ENCODE measurements at regions not wholly inside any gene's neighbourhood (a gene's known extent, or its start where the extent isn't known, plus 50 kb on each side); places are given as distances from the start of the nearest gene placed in this dataset.
"Not testable (repeated sequence)": the region's sequence is repeated elsewhere in the genome, so short reads cannot be mapped to it uniquely, and the experiment has no call there.

GRCh38 chr12:45490232-45490881, 239.1 kb upstream of the ARID2 start:
- DNase-seq = no peak

GRCh38 chr12:45494279-45494678, 235.2 kb upstream of the ARID2 start:
- DNase-seq = no peak

DNA sequence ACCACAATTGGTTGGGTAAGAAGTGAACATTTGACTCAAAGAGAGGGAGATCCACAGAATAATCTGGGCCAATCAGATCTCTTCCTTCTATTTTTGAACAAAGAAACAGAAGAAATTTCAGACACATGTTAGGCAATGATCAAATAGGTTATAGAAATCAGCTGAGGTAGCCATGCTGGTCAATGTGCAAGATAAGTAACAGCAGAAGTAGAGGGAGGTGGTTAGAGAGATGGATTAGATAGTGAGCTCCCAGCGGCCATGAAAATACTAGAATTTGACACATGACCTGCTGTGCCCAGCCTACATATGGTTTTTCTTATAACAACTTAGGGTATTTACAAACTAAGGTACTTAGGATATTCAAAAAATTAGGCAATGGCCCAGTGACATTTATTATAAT, 230.9 kb upstream of the ARID2 start:
- DNase-seq = no peak

DNA sequence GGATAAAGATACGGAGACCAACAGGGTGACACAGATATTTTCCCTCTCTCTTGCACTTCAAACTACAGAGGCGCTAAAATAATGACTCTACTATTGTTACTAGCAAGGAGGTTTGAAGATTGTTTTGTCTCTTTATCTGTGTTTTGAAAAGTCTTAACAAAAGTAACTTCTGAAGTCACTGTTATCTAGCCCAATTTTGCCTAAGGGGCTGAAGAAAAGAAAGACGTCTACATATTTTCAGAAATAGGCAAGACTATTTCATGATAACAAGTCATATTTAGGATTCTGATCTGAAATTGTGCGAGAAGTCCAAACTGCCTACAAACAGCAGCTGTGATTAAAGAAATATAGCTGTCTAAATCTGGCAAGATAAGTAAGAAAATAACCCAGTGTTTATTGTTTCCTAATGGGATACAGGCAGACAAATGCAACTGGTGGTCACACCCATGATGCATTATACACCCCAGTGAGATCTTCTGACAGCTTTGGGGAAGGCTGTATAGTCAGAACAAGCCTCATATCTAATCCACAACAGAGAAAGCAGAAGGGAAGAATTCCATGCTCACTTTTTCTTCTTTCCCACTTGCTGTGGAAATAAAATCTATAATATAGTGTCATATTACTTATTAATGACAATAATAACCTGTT, 226.9 kb upstream of the ARID2 start:
- DNase-seq = no peak

DNA sequence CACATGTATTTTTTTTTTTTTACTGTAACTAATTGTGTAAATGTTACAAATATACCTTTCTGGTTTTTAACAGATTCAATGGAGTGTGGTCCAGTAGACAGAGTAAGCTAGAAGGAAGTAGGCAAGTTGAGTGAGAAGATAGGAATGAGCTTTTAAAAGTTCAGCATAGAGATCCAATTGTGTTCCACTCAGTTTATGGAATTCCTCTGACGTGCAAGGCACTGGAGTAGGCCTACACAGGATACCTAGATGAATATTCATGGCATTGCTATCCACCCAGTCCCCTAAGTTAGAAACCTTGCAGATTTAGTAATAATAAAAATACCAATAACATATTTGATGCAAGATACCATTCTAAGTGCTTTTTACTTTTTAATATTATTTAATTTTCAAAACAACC, 225.6 kb upstream of the ARID2 start:
- no peak for DNase-seq

GRCh38 chr12:45504316-45505010, 225.0 kb upstream of the ARID2 start:
- no peak for DNase-seq

DNA sequence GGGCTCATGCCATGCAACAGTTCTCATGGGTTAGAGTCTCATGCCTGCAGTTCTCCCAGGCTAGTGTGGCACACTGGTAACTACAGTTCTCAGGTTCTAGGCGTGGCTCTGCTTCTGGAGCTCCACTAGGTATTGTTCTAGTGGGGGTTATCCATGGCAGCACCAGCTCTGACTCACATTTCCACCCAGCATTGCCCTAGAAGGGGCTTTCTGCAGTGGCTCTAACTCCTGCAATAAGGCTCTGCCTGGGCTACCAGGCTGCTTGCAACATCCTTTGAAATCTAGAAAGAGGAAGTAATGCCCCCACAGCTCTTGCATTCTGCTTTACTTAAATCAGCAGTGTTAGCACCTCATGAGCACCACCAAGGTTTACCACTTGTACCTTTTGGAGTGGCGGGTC, 220.3 kb upstream of the ARID2 start:
- no peak for DNase-seq

DNA sequence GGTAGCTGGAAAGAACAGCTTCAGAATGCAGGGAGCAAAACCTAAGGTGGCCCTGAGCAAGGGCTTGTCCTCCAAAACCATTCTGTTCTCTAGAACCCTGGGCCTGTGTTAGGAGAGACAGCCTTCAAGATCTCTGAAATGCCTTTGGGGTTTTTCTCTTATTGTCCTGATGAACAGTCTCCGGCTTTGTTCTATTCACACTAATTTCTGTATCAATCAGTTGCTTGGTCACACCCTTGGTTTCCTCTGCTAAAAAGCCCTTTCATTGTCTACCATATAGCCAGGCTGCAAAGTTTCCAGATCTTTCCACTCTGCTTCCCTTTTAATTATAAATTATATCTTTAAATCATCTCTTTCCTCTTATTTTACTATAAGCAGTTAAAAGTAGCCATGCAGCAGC, 219.9 kb upstream of the ARID2 start:
- DNase-seq = no peak

DNA sequence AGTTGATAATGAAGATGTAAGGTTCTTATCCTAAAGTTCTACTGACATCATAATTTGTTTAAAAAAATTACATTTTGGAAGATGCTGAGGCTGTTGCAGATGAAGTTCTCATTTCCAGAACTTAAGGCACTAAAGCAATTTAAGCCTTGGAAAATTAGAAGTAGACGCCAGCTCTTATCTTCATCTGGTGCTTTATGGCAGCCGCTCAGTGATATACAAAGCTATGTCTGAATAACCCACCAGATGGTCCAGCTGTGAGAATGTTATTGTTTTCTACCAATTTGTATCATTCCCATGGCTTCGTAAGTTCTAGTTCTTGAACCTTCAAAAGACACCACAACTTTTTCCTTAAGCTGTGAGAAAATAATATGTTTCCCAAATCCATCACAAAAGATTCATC, 212.1 kb upstream of the ARID2 start:
- no peak for DNase-seq

- DNase-seq = no peak
Measured at GRCh38 chr12:45518291-45519235, 210.9 kb upstream of the ARID2 start.

GRCh38 chr12:45522227-45522626, 207.3 kb upstream of the ARID2 start:
- no peak for DNase-seq

DNA sequence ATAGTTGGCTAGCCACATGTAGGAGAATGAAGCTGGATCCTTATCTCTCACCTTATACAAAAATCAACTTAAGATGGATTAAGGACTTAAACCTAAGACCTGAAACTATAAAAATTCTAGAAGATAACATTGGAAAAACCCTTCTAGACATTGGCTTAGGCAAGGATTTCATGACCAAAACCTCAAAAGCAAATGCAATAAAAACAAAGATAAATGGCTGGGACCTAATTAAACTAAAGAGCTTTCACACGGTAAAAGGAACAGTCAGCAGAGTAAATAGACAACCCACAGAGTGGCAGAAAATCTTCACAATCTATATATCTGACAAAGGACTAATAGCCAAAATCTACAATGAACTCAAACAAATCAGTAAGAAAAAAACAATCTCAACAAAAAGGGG, 202.7 kb upstream of the ARID2 start:
- DNase-seq = not testable (repeated sequence)

- no peak for DNase-seq
Measured at GRCh38 chr12:45532113-45532512, 197.4 kb upstream of the ARID2 start.

DNA sequence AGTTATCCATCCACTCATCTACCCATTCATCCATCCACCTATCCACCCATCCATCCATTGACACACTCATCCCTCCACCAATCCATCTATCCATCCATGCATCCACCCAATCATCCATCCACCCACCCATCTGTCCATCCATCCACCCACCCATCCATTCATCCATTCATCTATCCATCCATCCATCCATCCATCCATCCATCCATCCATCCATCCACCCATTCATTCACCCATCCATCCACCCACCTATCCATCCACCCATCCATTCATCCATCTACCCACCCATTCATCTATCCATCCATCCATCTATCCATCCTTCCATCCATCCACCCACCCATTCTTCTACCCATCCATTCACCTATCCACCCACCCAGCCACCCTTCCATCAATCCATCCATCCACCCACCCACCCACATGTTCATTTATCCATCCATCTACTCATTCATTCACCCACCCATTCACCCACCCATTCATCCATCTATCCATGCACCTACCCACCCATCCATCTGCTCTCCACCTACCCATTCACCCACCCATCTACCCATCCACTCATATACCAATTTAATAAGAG, 193.8 kb upstream of the ARID2 start:
- no peak for DNase-seq

GRCh38 chr12:45536284-45536683, 193.2 kb upstream of the ARID2 start:
- no peak for DNase-seq

DNA sequence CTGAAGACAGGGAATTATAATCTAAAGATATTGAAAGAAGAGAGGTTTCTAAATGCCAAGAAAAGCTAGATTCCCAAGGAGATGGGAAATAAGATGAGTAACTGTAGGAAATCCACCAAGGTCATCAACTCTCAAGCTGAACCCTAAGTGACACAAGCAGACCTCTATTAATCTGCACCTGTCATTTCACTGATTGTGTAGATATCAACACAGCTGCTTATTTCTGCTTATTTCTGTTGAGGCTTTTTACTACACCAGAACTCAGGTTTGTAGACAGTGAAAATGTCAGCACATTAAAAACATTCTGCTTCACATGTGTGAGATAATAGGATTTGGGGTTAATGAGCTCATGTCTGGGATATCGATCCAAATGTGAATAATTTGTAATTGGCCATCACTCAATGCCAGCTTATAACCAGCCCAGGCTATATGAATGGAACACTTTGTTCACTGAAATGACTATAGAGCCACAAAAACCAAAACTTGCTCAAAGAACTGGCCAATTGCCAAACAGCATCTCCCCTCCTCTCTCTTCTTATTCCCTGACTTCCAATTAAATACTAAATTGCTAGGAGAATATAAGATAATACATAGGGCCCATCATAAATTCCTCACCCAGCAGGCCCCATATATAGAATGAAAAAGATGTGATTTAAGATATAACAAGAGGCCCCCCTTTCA, 188.7 kb upstream of the ARID2 start:
- DNase-seq = no peak

DNA sequence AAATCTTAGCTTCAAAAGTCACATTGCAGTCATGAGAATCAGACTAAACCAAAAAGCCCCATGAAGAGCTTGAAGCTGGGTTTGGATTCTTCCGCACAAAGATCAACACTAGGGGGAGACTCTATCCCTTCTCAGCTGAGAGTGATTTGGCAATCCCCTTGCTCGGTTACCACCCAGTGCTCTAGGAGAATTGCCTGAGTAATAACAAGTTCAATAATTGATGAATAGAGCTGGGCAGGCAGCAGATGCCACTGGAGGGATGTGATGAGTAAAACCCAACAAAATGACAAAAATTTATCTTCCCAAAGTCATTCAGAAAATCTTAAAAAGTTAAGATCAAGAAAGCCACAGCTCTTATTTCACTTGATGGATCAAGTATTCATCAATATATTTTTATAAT, 185.6 kb upstream of the ARID2 start:
- DNase-seq = peak; percentile 6

GRCh38 chr12:45546545-45546944, 183.0 kb upstream of the ARID2 start:
- no peak for DNase-seq

DNA sequence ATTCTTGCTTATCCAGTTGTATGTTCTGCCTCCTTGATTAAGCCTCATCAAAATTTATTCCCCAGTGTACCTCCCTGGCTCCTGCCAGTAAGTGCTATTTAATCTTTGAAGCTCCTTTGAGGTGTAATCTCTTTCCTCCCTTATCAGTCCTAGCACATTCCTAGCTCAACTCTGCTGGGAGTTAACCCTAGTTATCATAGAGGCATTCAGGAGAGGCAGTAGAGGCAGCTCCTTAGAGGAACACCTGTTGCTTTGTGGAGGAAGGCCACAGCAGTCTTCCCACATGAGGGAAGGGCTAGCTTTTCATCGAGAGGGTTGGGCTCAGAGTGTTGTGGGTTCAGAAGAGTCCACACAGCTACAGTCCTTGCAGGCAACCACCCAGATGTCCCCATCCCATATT, 182.4 kb upstream of the ARID2 start:
- no peak for DNase-seq

GRCh38 chr12:45547822-45548221, 181.7 kb upstream of the ARID2 start:
- DNase-seq = no peak

DNA sequence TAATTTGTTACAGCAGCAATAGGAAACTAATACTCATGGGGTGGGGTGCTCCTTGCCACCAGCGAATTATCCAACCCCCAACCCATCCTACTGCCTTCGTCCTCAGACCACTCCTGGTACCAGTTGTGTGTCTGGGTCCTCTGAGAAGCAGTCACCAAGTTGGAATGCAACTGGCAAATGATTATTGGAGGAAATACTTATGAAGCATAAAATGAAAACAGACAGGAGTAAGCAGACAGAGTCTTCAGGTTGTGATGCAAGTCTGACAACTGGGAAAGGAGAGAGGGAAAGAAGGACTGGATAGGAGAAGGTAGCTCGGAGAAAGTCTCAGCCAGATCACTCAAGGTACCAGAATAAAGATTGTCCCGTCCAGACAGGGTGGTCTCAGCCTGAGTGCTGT, 181.1 kb upstream of the ARID2 start:
- DNase-seq = no peak

GRCh38 chr12:45549337-45549902, 180.1 kb upstream of the ARID2 start:
- no peak for DNase-seq

Data from effector CD8-positive, alpha-beta T cell (primary cell).